ENCODE measurements at regions not wholly inside any gene's neighbourhood (a gene's known extent, or its start where the extent isn't known, plus 50 kb on each side); places are given as distances from the start of the nearest gene placed in this dataset.

DNA sequence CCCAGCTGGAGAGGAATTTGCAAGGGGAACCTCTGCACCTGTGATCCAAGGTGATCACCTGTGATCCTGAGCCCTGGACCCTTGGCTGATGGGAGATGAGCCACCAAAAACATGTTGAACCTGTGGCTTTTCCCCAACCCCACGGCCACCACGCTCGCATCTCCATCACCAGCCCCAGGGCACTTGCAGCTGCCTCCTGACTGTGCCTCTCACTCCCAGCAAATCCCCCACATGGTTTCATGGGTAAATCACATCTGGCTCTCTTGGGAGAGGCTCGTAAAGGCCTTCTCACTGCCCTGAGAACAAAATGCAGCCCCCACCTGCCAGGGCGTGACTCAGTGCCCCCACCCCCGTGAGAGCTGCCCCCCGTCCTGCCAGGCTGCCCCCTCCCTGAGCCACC is 76.0 kb downstream of the RFLNA start:
- BruUV-seq (replicated peaks), result no TSS peak
- Histone ChIP-seq H4K20me1 (ENCODE audit: insufficient read depth, low read length) (no peaks in the 10 kb centered on the region), H3K4me2 (ENCODE audit: low read length) (no peak overlapping the region)

DNA sequence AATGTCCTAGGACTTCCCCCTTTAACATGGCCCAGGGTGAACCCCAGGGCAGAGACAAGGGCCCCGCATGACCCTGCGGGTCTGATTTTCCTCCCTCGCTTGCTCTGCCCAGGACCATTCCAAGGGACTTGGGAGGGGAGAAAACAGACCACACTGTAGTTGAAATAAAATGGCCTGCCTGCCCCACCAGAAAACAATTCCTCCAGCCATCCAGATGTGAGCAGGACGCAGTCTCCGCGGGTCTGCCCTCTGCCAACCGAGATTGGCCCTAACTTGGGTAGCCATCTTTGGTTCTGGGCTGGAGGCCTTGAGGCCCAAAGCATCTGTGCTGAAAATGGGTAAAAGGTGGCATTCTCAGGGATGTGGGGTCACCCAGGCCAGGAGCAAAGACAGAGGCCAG is 75.5 kb downstream of the RFLNA start:
- no TSS peak for BruUV-seq (replicated peaks)
- intact Hi-C loops (cut with micrococcal nuclease; ENCODE audit: unreplicated experiment), result no loop called here
- Histone ChIP-seq H3K9me2 (ENCODE audit: insufficient read depth, low read length) (no peaks in the 10 kb centered on the region), H4K20me1 (ENCODE audit: insufficient read depth, low read length) (no peaks in the 10 kb centered on the region), H3K4me3 (ENCODE audit: low read depth, low read length, poor library complexity, severe bottlenecking) (no peak overlapping the region), H2AFZ (ENCODE audit: low read length) (no peak overlapping the region), H3K4me2 (ENCODE audit: low read length) (no peak overlapping the region), H3K27ac (ENCODE audit: low read depth, low read length, poor library complexity, severe bottlenecking) (no peak overlapping the region), H3K36me3 (ENCODE audit: insufficient read depth, low read length) (peaks cover 4% of the 10 kb centered on the region; the same call in 1 of the 2 replicates), H3K9me3 (ENCODE audit: low read length) (no peaks in the 10 kb centered on the region), H3K79me2 (ENCODE audit: insufficient read depth, low read depth, low read length) (no peaks in the 10 kb centered on the region), H3K4me1 (ENCODE audit: insufficient read depth, low read length, poor library complexity, severe bottlenecking) (no peaks in the 10 kb centered on the region)
- no peak for DNase-seq (ENCODE audit: low spot score)
- TF ChIP-seq EZH2phosphoT487 (IDR thresholded peaks at IDR 0.05; ENCODE audit: borderline replicate concordance, low read depth, low read length), result no peak
- no peak for TF ChIP-seq CTCF (conservative IDR thresholded peaks at IDR 0.05; ENCODE audit: low read length)
- POLR2A ChIA-PET, result no interaction called here
- CTCF ChIA-PET (ENCODE audit: unreplicated experiment), result no interaction called here

More for the DNA sequence above, 76.0 kb downstream of the RFLNA start:
- Histone ChIP-seq H3K36me3 (ENCODE audit: insufficient read depth, low read length) (peaks cover 4% of the 10 kb centered on the region; the same call in 1 of the 2 replicates), H2AFZ (ENCODE audit: low read length) (no peak overlapping the region), H3K4me3 (ENCODE audit: low read depth, low read length, poor library complexity, severe bottlenecking) (no peak overlapping the region), H3K79me2 (ENCODE audit: insufficient read depth, low read depth, low read length) (no peaks in the 10 kb centered on the region), H3K27ac (ENCODE audit: low read depth, low read length, poor library complexity, severe bottlenecking) (no peak overlapping the region), H3K9me2 (ENCODE audit: insufficient read depth, low read length) (no peaks in the 10 kb centered on the region), H3K9me3 (ENCODE audit: low read length) (no peaks in the 10 kb centered on the region), H3K4me1 (ENCODE audit: insufficient read depth, low read length, poor library complexity, severe bottlenecking) (no peaks in the 10 kb centered on the region)
- TF ChIP-seq EZH2phosphoT487 (IDR thresholded peaks at IDR 0.05; ENCODE audit: borderline replicate concordance, low read depth, low read length), result no peak
- TF ChIP-seq CTCF (conservative IDR thresholded peaks at IDR 0.05; ENCODE audit: low read length), result no peak
- ChIA-PET POLR2A (no interaction called here), CTCF (ENCODE audit: unreplicated experiment) (no interaction called here)
- no peak for DNase-seq (ENCODE audit: low spot score)
- intact Hi-C loops (cut with micrococcal nuclease; ENCODE audit: unreplicated experiment), result no loop called here

DNA sequence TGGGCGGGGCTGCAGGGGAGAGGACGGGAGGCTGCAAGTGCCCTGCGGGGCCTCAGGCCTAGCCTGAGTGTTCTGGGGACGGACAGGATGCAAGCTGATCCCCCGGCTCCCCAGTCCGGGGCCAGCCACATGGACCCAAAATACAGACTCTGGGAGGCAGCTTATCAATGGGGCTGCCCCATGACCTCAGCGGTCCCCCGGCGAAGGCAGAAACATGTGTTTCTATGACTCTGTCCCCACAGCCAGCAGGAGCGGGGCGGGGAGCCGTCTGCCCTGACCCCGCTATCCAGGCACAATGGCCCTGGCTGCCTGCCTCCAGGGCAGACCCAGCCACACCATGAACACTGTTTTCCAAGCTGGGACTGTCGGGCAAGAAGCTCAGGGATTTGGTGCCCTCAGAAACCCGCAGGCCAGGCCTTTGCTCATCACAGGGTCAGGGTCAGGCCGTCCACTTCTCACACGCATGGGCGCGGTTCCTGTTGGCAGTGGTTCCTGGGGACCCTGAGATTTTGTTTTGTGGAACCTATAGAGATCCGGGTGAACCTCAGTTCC is 75.0 kb downstream of the RFLNA start:
- BruUV-seq (replicated peaks), result no TSS peak

More for the DNA sequence above, 75.0 kb downstream of the RFLNA start:
- TF ChIP-seq CTCF (conservative IDR thresholded peaks at IDR 0.05; ENCODE audit: low read length) (no peak), EZH2phosphoT487 (IDR thresholded peaks at IDR 0.05; ENCODE audit: borderline replicate concordance, low read depth, low read length) (no peak)
- no peaks in the 10 kb centered on the region for H4K20me1 ChIP-seq (ENCODE audit: insufficient read depth, low read length)
- ChIA-PET POLR2A (no interaction called here), CTCF (ENCODE audit: unreplicated experiment) (no interaction called here)
- H3K9me3 ChIP-seq (ENCODE audit: low read length), result no peaks in the 10 kb centered on the region
- H3K4me2 ChIP-seq (ENCODE audit: low read length), result no peak overlapping the region
- no peak overlapping the region for H3K4me3 ChIP-seq (ENCODE audit: low read depth, low read length, poor library complexity, severe bottlenecking)
- no peak overlapping the region for H3K27ac ChIP-seq (ENCODE audit: low read depth, low read length, poor library complexity, severe bottlenecking)
- no peak for DNase-seq (ENCODE audit: low spot score)
- peaks cover 4% of the 10 kb centered on the region; the same call in 1 of the 2 replicates for H3K36me3 ChIP-seq (ENCODE audit: insufficient read depth, low read length)
- H3K4me1 ChIP-seq (ENCODE audit: insufficient read depth, low read length, poor library complexity, severe bottlenecking), result no peaks in the 10 kb centered on the region
- H2AFZ ChIP-seq (ENCODE audit: low read length), result no peak overlapping the region
- H3K9me2 ChIP-seq (ENCODE audit: insufficient read depth, low read length), result no peaks in the 10 kb centered on the region
- intact Hi-C loops (cut with micrococcal nuclease; ENCODE audit: unreplicated experiment), result no loop called here
- no peaks in the 10 kb centered on the region for H3K79me2 ChIP-seq (ENCODE audit: insufficient read depth, low read depth, low read length)

Measured in OCI-LY7 (cell line).